AG04449 (cell line): ENCODE measurements at regions not wholly inside any gene's neighbourhood (a gene's known extent, or its start where the extent isn't known, plus 50 kb on each side); places are given as distances from the start of the nearest gene placed in this dataset.
"Not testable (repeated sequence)": the region's sequence is repeated elsewhere in the genome, so short reads cannot be mapped to it uniquely, and the experiment has no call there.

Experiments
- CTCF ChIA-PET: fragments of 350-600 bp; formaldehyde crosslinking; extraction: SDS; loops from one replicate; lab custom pipeline; 2021; ENCODE audit warnings: antibody characterized with exemption; lab: Yijun Ruan, JAX
- POLR2A ChIA-PET: fragments of 400-600, 350-600 bp; formaldehyde crosslinking; extraction: SDS; loops from one replicate; lab custom pipeline; 2020; ENCODE audit warnings: antibody characterized with exemption, inconsistent platforms; lab: Yijun Ruan, JAX
- DNase-seq: peaks from one replicate; pipeline ENCODE4 v3.0.0-alpha.2; 2010; ENCODE audit warnings: low read depth, low spot score
- H3K4me3 ChIP-seq: 2 replicates; pipeline ENCODE4 v1.5.1; 2011; ENCODE audit warnings: low read depth, mild to moderate bottlenecking, control low read depth, low read length
- CTCF ChIP-seq: IDR thresholded peaks from one replicate; pipeline ENCODE4 v1.5.1; 2011; ENCODE audit warnings: mild to moderate bottlenecking, moderate library complexity, low read length, control low read depth, inconsistent platforms; ENCODE audit not compliant: insufficient read depth; ENCODE audit errors: missing control alignments

- POLR2A ChIA-PET, H3K4me3 ChIP-seq, CTCF ChIA-PET, DNase-seq: not testable (repeated sequence)
Measured at GRCh38 chrX:107296184-107296583, 89.8 kb downstream of the DNAAF6 start.

DNA sequence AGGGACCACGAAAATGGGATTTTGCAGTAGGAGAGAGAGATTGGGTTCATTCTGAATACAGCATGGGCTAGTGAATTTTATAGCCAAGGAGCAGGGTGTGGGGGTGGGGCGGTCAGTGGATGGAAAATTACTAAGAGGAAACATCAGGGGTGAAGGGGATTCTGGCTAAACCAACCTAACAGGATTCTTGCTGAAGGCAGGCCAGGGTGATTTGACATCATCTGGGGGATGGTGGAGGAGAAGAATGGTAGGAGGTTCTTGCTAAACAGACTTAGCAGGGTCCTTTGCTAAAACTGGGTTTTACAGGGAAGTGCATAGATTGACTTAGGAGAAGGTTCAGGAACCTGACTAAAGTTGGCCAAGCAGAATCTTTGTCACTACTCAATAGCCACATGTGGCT lies 91.9 kb downstream of the DNAAF6 start:
- ChIA-PET CTCF (no interaction called here), POLR2A (no interaction called here)
- TF ChIP-seq CTCF = no peak
- no peak overlapping the region for H3K4me3 ChIP-seq
- DNase-seq = no peak

DNA sequence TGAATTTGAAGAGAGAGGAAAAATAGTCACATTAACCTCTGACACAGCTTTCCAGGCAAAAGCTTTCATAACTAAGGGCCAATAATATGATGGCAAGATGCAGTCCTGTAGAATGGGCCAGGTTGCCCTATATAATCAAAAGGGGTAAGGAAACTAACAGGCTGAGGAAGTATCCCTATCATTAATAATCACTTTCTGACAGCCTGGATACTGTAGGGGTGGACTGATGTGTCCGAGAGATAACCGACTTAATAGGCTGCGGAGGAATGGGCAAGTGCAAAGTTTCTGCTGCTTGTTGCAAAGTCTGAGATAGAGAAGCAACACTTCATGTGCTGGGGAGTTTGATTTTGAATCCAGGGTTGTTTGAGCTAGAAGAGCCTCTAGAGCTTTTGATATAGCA lies 94.8 kb downstream of the DNAAF6 start:
- no peak overlapping the region for H3K4me3 ChIP-seq
- ChIA-PET CTCF (no interaction called here), POLR2A (no interaction called here)
- no peak for TF ChIP-seq CTCF
- DNase-seq = no peak

DNA sequence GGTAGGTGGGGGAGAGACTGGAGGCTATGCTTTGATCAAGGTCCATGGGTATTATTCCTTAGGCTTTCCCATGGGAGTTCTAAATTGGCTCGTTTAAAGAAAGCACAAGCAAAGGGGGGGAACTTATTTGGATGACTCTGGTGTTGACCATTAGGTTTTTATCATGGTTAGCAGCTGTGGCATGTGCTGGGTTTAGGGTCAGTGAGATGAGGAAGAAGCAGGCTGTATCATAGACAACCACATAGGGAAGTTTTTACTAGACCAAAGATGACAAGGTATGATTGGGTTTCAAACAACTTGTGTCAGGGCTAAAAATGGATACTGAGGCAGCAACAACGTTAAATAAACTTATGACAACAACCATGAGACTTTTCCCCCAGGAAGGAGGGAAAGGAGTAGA lies 97.7 kb downstream of the DNAAF6 start:
- POLR2A ChIA-PET = no interaction called here
- DNase-seq = no peak
- CTCF ChIA-PET = no interaction called here

GRCh38 chrX:107323786-107324492 lies 117.5 kb downstream of the DNAAF6 start:
- DNase-seq = no peak
- H3K4me3 ChIP-seq = no peak overlapping the region
- POLR2A ChIA-PET = no interaction called here
- no peak for TF ChIP-seq CTCF
- CTCF ChIA-PET = interaction anchor here (1.4 kb wide), 1 partner anchor 51 kb away, joined by 3 read pairs; no protein-coding TSS in a partner anchor

More for the DNA sequence above, 97.7 kb downstream of the DNAAF6 start:
- no peak overlapping the region for H3K4me3 ChIP-seq
- no peak for TF ChIP-seq CTCF

- ChIA-PET CTCF (interaction anchor here (0.7 to 1.4 kb wide), 2 partner anchors 52 to 430 kb away, joined by 3 to 4 read pairs; no protein-coding TSS in a partner anchor), POLR2A (no interaction called here)
- no peak for TF ChIP-seq CTCF
- DNase-seq = no peak
- H3K4me3 ChIP-seq = no peak overlapping the region
Measured at GRCh38 chrX:107324493-107325310, 118.3 kb downstream of the DNAAF6 start.
